ENCODE measurements at regions not wholly inside any gene's neighbourhood (a gene's known extent, or its start where the extent isn't known, plus 50 kb on each side); places are given as distances from the start of the nearest gene placed in this dataset.
"Not testable (repeated sequence)": the region's sequence is repeated elsewhere in the genome, so short reads cannot be mapped to it uniquely, and the experiment has no call there.

DNA sequence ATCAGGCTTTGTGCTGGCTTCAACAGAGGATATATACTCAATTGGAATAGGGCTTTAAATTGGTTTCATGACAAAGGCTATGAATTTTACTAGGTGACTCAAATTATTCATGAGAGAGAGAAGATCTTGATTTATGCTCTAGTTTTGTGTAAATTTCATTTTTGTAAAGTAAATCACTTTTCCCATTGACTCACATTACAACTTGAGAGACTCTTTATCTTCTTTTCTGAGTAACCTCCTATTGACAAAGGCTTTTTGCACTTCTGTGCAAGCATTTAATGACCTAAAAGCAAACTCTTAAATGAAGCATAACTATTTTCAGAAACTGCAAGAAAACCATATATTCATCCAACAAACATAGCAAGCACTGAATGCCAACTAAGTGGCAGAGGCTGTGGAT lies 98.5 kb upstream of the RHOBTB1 start:
- H3K4me3 Mint-ChIP-seq (ENCODE audit: unreplicated experiment), result no peak overlapping the region
- no peak overlapping the region for H3K27ac Mint-ChIP-seq (ENCODE audit: unreplicated experiment)
- TF ChIP-seq, protein P1, sequence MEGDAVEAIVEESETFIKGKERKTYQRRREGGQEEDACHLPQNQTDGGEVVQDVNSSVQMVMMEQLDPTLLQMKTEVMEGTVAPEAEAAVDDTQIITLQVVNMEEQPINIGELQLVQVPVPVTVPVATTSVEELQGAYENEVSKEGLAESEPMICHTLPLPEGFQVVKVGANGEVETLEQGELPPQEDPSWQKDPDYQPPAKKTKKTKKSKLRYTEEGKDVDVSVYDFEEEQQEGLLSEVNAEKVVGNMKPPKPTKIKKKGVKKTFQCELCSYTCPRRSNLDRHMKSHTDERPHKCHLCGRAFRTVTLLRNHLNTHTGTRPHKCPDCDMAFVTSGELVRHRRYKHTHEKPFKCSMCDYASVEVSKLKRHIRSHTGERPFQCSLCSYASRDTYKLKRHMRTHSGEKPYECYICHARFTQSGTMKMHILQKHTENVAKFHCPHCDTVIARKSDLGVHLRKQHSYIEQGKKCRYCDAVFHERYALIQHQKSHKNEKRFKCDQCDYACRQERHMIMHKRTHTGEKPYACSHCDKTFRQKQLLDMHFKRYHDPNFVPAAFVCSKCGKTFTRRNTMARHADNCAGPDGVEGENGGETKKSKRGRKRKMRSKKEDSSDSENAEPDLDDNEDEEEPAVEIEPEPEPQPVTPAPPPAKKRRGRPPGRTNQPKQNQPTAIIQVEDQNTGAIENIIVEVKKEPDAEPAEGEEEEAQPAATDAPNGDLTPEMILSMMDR (IDR thresholded peaks at IDR 0.05), result no peak
- H3K36me3 Mint-ChIP-seq (ENCODE audit: unreplicated experiment), result no peaks in the 10 kb centered on the region
- H3K9me3 Mint-ChIP-seq (ENCODE audit: unreplicated experiment), result no peaks in the 10 kb centered on the region
- DNase-seq (ENCODE audit: extremely low spot score, unreplicated experiment), result no peak
- no peaks in the 10 kb centered on the region for H3K4me1 Mint-ChIP-seq (ENCODE audit: unreplicated experiment)
- peaks cover 30% of the 10 kb centered on the region for H3K27me3 Mint-ChIP-seq (ENCODE audit: unreplicated experiment)

DNA sequence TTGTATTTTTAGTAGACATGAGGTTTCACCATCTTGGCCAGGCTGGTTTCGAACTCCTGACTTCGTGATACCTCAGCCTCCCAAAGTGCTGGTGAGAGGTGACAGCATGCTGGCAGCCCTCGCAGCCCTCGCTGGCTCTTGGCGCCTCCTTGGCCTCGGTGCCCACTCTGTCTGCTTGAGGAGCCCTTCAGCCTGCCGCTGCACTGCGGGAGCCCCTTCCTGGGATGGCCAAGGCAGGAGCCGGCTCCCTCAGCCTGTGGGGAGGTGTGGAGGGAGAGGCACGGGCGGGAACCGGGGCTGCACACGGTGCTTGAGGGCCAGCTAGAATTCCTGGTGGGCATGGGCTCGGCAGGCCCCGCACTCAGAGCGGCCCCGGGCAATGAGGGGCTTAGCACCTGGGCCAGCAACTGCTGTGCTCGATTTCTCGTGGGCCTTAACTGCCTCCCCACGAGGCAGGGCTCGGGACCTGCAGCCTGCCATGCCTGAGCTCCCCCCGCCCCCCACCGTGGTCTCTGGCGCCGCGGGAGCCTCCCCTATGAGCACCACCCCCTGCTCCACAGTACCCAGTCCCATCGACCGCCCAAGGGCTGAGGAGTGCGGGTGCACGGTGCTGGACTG lies 96.5 kb upstream of the RHOBTB1 start:
- no peaks in the 10 kb centered on the region for H3K4me1 Mint-ChIP-seq (ENCODE audit: unreplicated experiment)
- no peak for DNase-seq (ENCODE audit: extremely low spot score, unreplicated experiment)
- H3K27me3 Mint-ChIP-seq (ENCODE audit: unreplicated experiment), result peaks cover 15% of the 10 kb centered on the region
- H3K9me3 Mint-ChIP-seq (ENCODE audit: unreplicated experiment), result no peaks in the 10 kb centered on the region
- H3K27ac Mint-ChIP-seq (ENCODE audit: unreplicated experiment), result no peak overlapping the region
- no peak overlapping the region for H3K4me3 Mint-ChIP-seq (ENCODE audit: unreplicated experiment)
- TF ChIP-seq, protein P1 (IDR thresholded peaks at IDR 0.05), result no peak
- H3K36me3 Mint-ChIP-seq (ENCODE audit: unreplicated experiment), result no peaks in the 10 kb centered on the region

DNA sequence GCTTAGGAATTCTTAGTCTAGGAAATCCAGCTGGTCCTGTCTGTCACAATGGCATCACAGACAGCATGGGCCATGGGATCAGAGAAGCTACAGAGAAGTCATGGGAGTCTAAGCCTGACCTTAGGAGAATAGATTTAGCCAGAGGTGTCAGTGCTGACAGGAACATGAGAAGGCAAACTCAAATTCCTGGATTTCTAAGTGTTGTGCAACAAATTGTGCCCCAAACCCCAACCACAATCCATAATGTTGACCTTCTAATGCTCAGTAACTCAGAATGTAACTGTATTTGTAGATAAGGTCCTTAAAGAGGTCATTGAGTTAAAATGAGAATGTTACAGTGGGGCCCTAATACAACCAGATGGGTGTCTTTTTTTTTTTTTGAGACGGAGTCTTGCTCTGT lies 95.9 kb upstream of the RHOBTB1 start:
- DNase-seq (ENCODE audit: extremely low spot score, unreplicated experiment), result no peak
- no peaks in the 10 kb centered on the region for H3K9me3 Mint-ChIP-seq (ENCODE audit: unreplicated experiment)
- H3K27ac Mint-ChIP-seq (ENCODE audit: unreplicated experiment), result no peak overlapping the region
- TF ChIP-seq, protein P1 (IDR thresholded peaks at IDR 0.05), result no peak
- H3K27me3 Mint-ChIP-seq (ENCODE audit: unreplicated experiment), result peaks cover 15% of the 10 kb centered on the region
- H3K4me3 Mint-ChIP-seq (ENCODE audit: unreplicated experiment), result no peak overlapping the region
- no peaks in the 10 kb centered on the region for H3K4me1 Mint-ChIP-seq (ENCODE audit: unreplicated experiment)
- no peaks in the 10 kb centered on the region for H3K36me3 Mint-ChIP-seq (ENCODE audit: unreplicated experiment)

DNA sequence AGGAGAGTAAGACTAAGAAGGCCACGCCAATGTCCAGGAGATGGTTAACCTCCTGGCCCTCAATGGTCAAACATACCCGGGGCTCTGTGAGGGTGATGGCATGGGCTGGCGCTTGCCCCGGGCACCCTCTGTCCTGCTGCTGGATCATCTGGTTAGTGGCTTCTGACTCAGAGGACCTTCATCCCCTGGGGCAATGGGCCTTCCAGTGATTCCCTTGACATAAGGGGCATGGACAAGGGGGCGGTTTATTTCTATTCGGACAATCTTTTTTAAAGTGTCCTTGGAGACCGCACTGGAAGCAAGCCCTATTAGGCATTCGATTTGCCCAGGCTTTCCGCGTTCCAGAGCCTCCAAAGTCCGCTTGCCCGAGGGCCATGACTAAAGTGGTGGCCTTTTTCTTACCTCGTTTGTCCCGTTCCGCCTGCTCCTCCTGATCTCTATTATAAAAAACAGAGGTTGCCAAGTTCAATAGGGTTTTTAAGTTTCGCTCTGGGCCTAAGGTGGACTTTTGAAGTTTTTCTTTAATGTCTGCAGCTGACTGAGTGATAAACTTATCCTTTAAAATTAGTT lies 93.4 kb upstream of the RHOBTB1 start:
- H3K4me3 Mint-ChIP-seq (ENCODE audit: unreplicated experiment); H3K27ac Mint-ChIP-seq (ENCODE audit: unreplicated experiment); H3K4me1 Mint-ChIP-seq (ENCODE audit: unreplicated experiment); H3K9me3 Mint-ChIP-seq (ENCODE audit: unreplicated experiment); H3K36me3 Mint-ChIP-seq (ENCODE audit: unreplicated experiment); DNase-seq (ENCODE audit: extremely low spot score, unreplicated experiment): not testable (repeated sequence)
- H3K27me3 Mint-ChIP-seq (ENCODE audit: unreplicated experiment), result peaks cover 12% of the 10 kb centered on the region

DNA sequence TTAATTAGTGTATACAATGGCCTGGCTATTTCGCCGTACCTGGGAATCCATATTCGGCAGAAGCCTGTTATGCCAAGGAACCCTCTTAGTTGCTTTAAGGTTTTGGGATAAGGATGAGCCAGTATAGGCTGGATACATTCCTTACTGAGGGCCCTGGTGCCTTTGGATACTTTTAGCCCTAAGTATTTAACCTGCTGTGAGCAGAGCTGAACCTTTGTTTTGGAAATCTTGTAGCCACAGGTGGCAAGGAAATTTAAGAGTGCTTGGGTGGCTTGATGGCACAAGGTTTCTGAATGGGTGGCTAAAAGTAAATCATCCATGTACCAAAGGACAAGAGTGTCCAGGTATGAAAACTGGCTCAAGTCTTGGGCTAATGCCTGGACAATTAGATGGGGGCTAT lies 92.2 kb upstream of the RHOBTB1 start:
- not testable (repeated sequence) for H3K4me3 Mint-ChIP-seq (ENCODE audit: unreplicated experiment); DNase-seq (ENCODE audit: extremely low spot score, unreplicated experiment); H3K9me3 Mint-ChIP-seq (ENCODE audit: unreplicated experiment); H3K27me3 Mint-ChIP-seq (ENCODE audit: unreplicated experiment); H3K36me3 Mint-ChIP-seq (ENCODE audit: unreplicated experiment); H3K27ac Mint-ChIP-seq (ENCODE audit: unreplicated experiment); H3K4me1 Mint-ChIP-seq (ENCODE audit: unreplicated experiment)

DNA sequence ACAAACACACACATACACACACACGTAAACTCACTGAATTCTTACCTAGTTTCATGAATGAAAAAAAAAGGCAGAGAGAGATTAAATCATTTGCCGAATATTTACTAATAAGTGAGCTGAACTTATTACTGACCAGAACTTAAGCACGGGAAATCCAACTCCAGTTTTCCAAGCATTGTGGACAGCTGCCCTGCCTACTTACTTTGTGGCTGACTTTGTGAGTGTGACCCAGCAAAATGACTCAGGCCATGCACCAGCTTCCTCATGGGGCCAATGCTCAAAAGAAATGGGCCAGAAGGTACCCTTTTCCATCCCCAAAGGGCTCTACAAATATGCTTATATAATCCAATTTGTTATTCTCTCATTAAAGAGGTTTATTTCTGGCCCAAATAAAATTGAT lies 87.4 kb upstream of the RHOBTB1 start:
- no peak for DNase-seq (ENCODE audit: extremely low spot score, unreplicated experiment)
- Mint-ChIP-seq H3K9me3 (ENCODE audit: unreplicated experiment) (no peaks in the 10 kb centered on the region), H3K4me3 (ENCODE audit: unreplicated experiment) (no peak overlapping the region), H3K36me3 (ENCODE audit: unreplicated experiment) (no peaks in the 10 kb centered on the region), H3K4me1 (ENCODE audit: unreplicated experiment) (no peaks in the 10 kb centered on the region), H3K27me3 (ENCODE audit: unreplicated experiment) (peaks cover 18% of the 10 kb centered on the region), H3K27ac (ENCODE audit: unreplicated experiment) (no peak overlapping the region)
- TF ChIP-seq, protein P1 (IDR thresholded peaks at IDR 0.05), result no peak

Data from osteocyte (in vitro differentiated cells).